Smooth muscle cell (in vitro differentiated cells): ENCODE measurements at regions not wholly inside any gene's neighbourhood (a gene's known extent, or its start where the extent isn't known, plus 50 kb on each side); places are given as distances from the start of the nearest gene placed in this dataset.

Experiments used
- DNase-seq: peaks from one replicate; lab custom pipeline; 2025; ENCODE audit not compliant: unreplicated experiment; lab: John Stamatoyannopoulos, UW
- H2AFZ ChIP-seq: fragments of 200-600 bp; sonication (generic); 2 replicates; pipeline ENCODE4 v1.6.0; 2016; ENCODE audit warnings: antibody characterized with exemption, low read depth, mild to moderate bottlenecking
- H3F3A ChIP-seq: fragments of 200-600 bp; sonication (generic); 2 replicates; pipeline ENCODE4 v1.6.0; 2017; ENCODE audit warnings: antibody characterized with exemption, low read depth
- H3K27ac ChIP-seq: fragments of 200-600 bp; sonication (generic); 2 replicates; pipeline ENCODE4 v1.5.1; 2016; ENCODE audit warnings: low read depth, mild to moderate bottlenecking
- H3K27me3 ChIP-seq: fragments of 200-600 bp; sonication (generic); 2 replicates; pipeline ENCODE4 v1.6.1; 2016; ENCODE audit warnings: low read depth, mild to moderate bottlenecking
- H3K36me3 ChIP-seq: fragments of 200-600 bp; sonication (generic); 2 replicates; pipeline ENCODE4 v1.5.1; 2016; ENCODE audit warnings: low read depth
- H3K4me1 ChIP-seq: fragments of 200-600 bp; sonication (generic); 2 replicates; pipeline ENCODE4 v1.5.1; 2016; ENCODE audit warnings: low read depth
- H3K4me2 ChIP-seq: fragments of 200-600 bp; sonication (generic); 2 replicates; pipeline ENCODE4 v1.6.0; 2016; ENCODE audit warnings: mild to moderate bottlenecking
- H3K4me3 ChIP-seq: fragments of 200-600 bp; sonication (generic); 2 replicates; pipeline ENCODE4 v1.5.1; 2016; ENCODE audit warnings: mild to moderate bottlenecking
- H3K79me2 ChIP-seq: fragments of 200-600 bp; sonication (generic); 2 replicates; pipeline ENCODE4 v1.6.0; 2016; ENCODE audit warnings: low read depth, mild to moderate bottlenecking
- H3K9ac ChIP-seq: fragments of 200-600 bp; sonication (generic); 2 replicates; pipeline ENCODE4 v1.6.0; 2016; ENCODE audit warnings: low read depth
- H3K9me3 ChIP-seq: fragments of 200-600 bp; sonication (generic); replicated peaks from 2 replicates; pipeline ENCODE4 v1.5.1; 2016; ENCODE audit warnings: low read depth
- H4K20me1 ChIP-seq: fragments of 200-600 bp; sonication (generic); 2 replicates; pipeline ENCODE4 v1.6.0; 2016; ENCODE audit warnings: low read depth
- WGBS: methylation state at CpG from one replicate; pipeline ENCODE4 v1.1.7; 2016; ENCODE audit warnings: low lambda C conversion rate; 5-methylcytosine and 5-hydroxymethylcytosine counted together
- TF ChIP-seq, protein P1 (sequence below): fragments of 200-600 bp; sonication (generic); IDR thresholded peaks from 2 replicates; pipeline ENCODE4 v1.5.1; 2017; ENCODE audit warnings: borderline replicate concordance, mild to moderate bottlenecking, antibody characterized with exemption; ENCODE audit not compliant: insufficient read depth, poor library complexity, severe bottlenecking

DNA sequence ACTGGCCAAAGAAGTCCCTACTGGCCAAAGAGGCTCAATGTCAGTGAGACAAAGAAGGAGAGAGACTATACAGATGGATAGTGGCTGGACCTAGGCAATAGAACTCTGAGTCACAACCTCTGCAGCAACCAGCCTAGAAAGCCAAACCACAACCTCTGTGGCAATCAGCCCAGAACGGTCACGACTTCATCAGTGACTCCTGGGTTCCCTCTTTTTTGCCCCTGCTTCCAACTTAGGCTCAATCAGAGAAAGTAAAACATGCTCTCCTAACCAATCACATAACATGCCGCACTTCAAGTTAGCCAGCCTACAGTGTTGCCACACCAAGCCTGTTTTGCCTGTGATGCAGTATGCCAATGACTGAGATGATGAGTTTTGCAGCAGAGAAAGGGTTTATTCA, 203.4 kb downstream of the ANAPC10 start:
- DNase-seq, result no peak

DNA sequence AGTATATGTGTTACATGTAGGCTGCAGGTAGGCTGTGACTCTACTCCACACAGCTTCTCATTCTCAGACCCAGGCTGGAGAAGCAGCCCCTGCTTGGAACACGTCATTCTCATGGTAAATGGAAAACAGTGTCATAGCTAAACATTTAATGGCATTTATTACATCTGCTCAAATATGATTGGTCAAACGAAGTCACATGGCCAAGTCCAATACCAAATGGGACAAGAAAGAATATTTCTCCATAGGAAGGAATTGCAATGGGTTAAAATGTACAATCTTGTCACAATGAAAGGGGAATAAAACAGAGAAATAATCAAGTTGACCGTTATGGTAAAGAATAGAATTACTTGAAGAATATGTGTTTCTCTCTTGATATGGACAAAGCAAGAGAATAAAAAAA, 198.6 kb downstream of the ANAPC10 start:
- Histone ChIP-seq H3K9ac (no peak overlapping the region), H3K4me3 (no peak overlapping the region), H3K4me1 (no peaks in the 10 kb centered on the region), H3K36me3 (no peaks in the 10 kb centered on the region), H3F3A (no peaks in the 10 kb centered on the region), H3K27me3 (no peaks in the 10 kb centered on the region), H2AFZ (no peak overlapping the region), H3K27ac (no peak overlapping the region), H3K9me3 (no peaks in the 10 kb centered on the region), H3K4me2 (no peak overlapping the region), H4K20me1 (no peaks in the 10 kb centered on the region), H3K79me2 (no peaks in the 10 kb centered on the region)
- 91% methylated on average over 3 of the region's 3 CpGs for WGBS
- TF ChIP-seq, protein P1, sequence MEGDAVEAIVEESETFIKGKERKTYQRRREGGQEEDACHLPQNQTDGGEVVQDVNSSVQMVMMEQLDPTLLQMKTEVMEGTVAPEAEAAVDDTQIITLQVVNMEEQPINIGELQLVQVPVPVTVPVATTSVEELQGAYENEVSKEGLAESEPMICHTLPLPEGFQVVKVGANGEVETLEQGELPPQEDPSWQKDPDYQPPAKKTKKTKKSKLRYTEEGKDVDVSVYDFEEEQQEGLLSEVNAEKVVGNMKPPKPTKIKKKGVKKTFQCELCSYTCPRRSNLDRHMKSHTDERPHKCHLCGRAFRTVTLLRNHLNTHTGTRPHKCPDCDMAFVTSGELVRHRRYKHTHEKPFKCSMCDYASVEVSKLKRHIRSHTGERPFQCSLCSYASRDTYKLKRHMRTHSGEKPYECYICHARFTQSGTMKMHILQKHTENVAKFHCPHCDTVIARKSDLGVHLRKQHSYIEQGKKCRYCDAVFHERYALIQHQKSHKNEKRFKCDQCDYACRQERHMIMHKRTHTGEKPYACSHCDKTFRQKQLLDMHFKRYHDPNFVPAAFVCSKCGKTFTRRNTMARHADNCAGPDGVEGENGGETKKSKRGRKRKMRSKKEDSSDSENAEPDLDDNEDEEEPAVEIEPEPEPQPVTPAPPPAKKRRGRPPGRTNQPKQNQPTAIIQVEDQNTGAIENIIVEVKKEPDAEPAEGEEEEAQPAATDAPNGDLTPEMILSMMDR, result no peak
- no peak for DNase-seq

More for the DNA sequence above, 203.4 kb downstream of the ANAPC10 start:
- Histone ChIP-seq H4K20me1 (no peaks in the 10 kb centered on the region), H3K27me3 (no peaks in the 10 kb centered on the region), H3K4me2 (no peak overlapping the region), H3K4me1 (no peaks in the 10 kb centered on the region), H3K9me3 (no peaks in the 10 kb centered on the region), H3K9ac (no peak overlapping the region), H2AFZ (no peak overlapping the region), H3K27ac (no peak overlapping the region), H3K4me3 (no peak overlapping the region), H3K36me3 (no peaks in the 10 kb centered on the region), H3K79me2 (no peaks in the 10 kb centered on the region), H3F3A (no peaks in the 10 kb centered on the region)
- WGBS, result 82% methylated on average over 3 of the region's 3 CpGs
- TF ChIP-seq, protein P1, result no peak

DNA sequence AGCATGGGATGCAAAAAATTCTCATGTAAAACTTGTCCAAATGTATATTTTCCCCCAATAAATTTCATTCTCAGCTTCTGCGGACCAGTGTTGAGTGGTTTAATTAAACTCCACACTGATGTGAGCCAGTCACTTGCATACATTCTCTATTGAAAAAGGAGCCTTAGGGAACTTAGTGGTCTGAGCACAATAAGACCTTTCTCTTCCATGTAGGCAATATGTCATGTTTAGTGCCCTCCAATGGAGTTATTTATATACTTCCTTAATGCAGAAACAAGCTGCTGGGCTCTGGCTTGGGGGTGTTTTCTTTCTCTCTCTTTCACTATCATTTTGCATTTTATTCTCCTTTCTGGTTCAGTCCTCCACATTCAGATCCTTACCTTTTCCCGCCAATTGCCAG, 196.9 kb downstream of the ANAPC10 start:
- no peaks in the 10 kb centered on the region for H3F3A ChIP-seq
- no peak overlapping the region for H3K4me2 ChIP-seq

DNA sequence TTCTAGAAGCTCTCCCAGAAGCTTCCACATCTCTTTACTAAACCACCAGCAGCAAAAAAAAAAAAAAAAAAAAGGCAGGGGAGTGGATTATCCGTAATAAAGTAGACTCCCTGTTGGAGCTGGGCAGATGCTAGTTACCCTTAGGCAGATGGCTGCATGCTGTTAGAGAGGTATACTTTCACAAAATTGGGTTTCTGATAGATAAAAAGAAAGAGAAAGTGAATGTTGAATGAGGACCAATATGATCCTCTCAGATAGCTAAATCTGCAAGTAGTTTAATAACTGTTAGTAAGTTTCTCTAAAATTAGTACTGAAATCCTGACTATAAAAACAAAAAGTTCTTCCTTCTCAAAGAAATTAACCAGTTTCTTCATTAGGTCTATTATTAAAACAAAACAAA, 195.4 kb downstream of the ANAPC10 start:
- H3K4me3 ChIP-seq, result no peak overlapping the region
- TF ChIP-seq, protein P1, result no peak
- no peak for DNase-seq
- no peaks in the 10 kb centered on the region for H3K27me3 ChIP-seq
- 76% methylated on average over 1 of the region's 1 CpG for WGBS
- H2AFZ ChIP-seq, result no peak overlapping the region
- H3K9me3 ChIP-seq, result no peaks in the 10 kb centered on the region
- H3K79me2 ChIP-seq, result no peaks in the 10 kb centered on the region
- no peaks in the 10 kb centered on the region for H3K36me3 ChIP-seq
- H3F3A ChIP-seq, result no peaks in the 10 kb centered on the region
- H3K9ac ChIP-seq, result no peak overlapping the region
- no peaks in the 10 kb centered on the region for H3K4me1 ChIP-seq
- H3K27ac ChIP-seq, result no peak overlapping the region
- H3K4me2 ChIP-seq, result no peak overlapping the region
- H4K20me1 ChIP-seq, result no peaks in the 10 kb centered on the region

More for the DNA sequence above, 196.9 kb downstream of the ANAPC10 start:
- TF ChIP-seq, protein P1, result no peak
- 98% methylated on average over 2 of the region's 2 CpGs for WGBS
- Histone ChIP-seq H3K4me1 (no peaks in the 10 kb centered on the region), H3K36me3 (no peaks in the 10 kb centered on the region), H4K20me1 (no peaks in the 10 kb centered on the region), H2AFZ (no peak overlapping the region), H3K27me3 (no peaks in the 10 kb centered on the region), H3K9ac (no peak overlapping the region), H3K79me2 (no peaks in the 10 kb centered on the region), H3K9me3 (no peaks in the 10 kb centered on the region), H3K4me3 (no peak overlapping the region), H3K27ac (no peak overlapping the region)
- DNase-seq, result no peak
